ENCODE measurements at regions not wholly inside any gene's neighbourhood (a gene's known extent, or its start where the extent isn't known, plus 50 kb on each side); places are given as distances from the start of the nearest gene placed in this dataset.

DNA sequence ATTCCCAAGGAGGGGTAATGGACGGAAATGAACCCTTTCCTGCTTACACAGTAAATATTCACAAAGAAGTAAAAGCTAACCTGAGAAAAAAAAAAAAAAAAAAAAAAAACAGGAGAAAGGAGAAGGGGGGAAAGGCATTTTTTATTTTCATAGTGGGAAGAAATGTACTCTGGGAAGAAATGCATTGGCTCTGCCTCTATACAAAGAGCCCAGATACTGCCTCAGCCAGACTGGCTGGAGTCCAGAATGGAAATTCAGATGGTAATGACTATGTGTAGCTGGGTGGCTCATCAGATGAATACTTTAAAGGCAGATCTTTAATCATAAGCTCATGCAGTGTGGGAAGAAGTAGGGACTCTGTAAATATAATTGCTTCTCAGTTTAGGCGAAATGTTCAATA, 124.9 kb upstream of the ZNF608 start:
- no peak for TF ChIP-seq POLR2A (IDR thresholded peaks at IDR 0.05)
- TF ChIP-seq, protein P1, sequence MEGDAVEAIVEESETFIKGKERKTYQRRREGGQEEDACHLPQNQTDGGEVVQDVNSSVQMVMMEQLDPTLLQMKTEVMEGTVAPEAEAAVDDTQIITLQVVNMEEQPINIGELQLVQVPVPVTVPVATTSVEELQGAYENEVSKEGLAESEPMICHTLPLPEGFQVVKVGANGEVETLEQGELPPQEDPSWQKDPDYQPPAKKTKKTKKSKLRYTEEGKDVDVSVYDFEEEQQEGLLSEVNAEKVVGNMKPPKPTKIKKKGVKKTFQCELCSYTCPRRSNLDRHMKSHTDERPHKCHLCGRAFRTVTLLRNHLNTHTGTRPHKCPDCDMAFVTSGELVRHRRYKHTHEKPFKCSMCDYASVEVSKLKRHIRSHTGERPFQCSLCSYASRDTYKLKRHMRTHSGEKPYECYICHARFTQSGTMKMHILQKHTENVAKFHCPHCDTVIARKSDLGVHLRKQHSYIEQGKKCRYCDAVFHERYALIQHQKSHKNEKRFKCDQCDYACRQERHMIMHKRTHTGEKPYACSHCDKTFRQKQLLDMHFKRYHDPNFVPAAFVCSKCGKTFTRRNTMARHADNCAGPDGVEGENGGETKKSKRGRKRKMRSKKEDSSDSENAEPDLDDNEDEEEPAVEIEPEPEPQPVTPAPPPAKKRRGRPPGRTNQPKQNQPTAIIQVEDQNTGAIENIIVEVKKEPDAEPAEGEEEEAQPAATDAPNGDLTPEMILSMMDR (IDR thresholded peaks at IDR 0.05) = no peak

Measured in tibial nerve (tissue), 3 donors.